Pancreas (tissue), 10 donors: ENCODE measurements at regions not wholly inside any gene's neighbourhood (a gene's known extent, or its start where the extent isn't known, plus 50 kb on each side); places are given as distances from the start of the nearest gene placed in this dataset.

Experiments
- ATAC-seq, 4 donors: fragments of 200-7000 bp; cut with Tn5 transposase; one replicate each; pipeline versions ENCODE4 v1.8.0 to v1.9.1; 2020; ENCODE audit warnings: mild to moderate bottlenecking in 4 of 4, moderate library complexity in 4 of 4
- DNase-seq, 6 donors: peaks; one replicate each; pipeline ENCODE4 v3.0.0-alpha.2; 2020
- FAIRE-seq: peaks from 2 replicates; lab custom pipeline; 2012; peaks lifted over from hg19 to GRCh38; lab: Jason Lieb, UNC
- H3K27ac ChIP-seq, 4 donors: fragments of 200-600 bp; sonication (generic); 1 replicate in 3 of 4; 2 replicates in 1 of 4; pipeline versions ENCODE4 v1.5.0 to v1.8.0; 2020
- H3K27me3 ChIP-seq, 4 donors: fragments of 200-600 bp; one replicate each; pipeline ENCODE4 v1.8.0; 2021
- H3K36me3 ChIP-seq, 3 donors: fragments of 200-600 bp; sonication (generic) in 1 of 3; one replicate each; pipeline versions ENCODE4 v1.5.0 to v1.8.0; 2020 to 2021
- H3K4me1 ChIP-seq, 3 donors: fragments of 200-600 bp; one replicate each; pipeline ENCODE4 v1.8.0; 2021
- H3K4me3 ChIP-seq, 4 donors: fragments of 200-600 bp; sonication (generic) in 2 of 4; one replicate each; pipeline versions ENCODE4 v1.5.0 to v1.8.0; 2020 to 2021
- H3K9me3 ChIP-seq, 4 donors: fragments of 200-600 bp; one replicate each; pipeline ENCODE4 v1.8.0; 2021
- CTCF ChIP-seq, 4 donors: fragments of 200-600 bp; sonication (generic) in 3 of 4; IDR thresholded peaks; one replicate each; pipeline versions ENCODE4 v1.5.0 to v1.8.0; 2021; ENCODE audit warnings: antibody characterized with exemption in 4 of 4
- WGBS, 2 donors: extraction: QIAGEN DNeasy Blood & Tissue Kit; methylation state at CpG; one replicate each; pipeline ENCODE4 v1.1.7; 2013; 5-methylcytosine and 5-hydroxymethylcytosine counted together
- intact Hi-C, 3 donors: fragments of 100-400 bp; cut with DNase I; formaldehyde crosslinking; loops; one replicate each; pipeline versions ENCODE4 v1.11.1 to v1.14.2; 2022
- donor health status: healthy with polysubstance abuse.
- donor health status: DM: no; HTN: no; CAD: no; lungs with moderate emphysema.
- donor health status: DM: no; HTN: no; CAD: no.
- donor health status: control.
- donor health status: control.
- donor health status: Bipolar disorder and iron deficiency.
- donor health status: DM: yes; HTN: yes; CAD: no.
- donor health status: DM: no; HTN: no; CAD: no.
- donor health status: DM: no; HTN: no; CAD: no.
- donor health status: DM: yes; HTN: yes; CAD: no.

GRCh38 chr4:33446953-33447352 is 2726.8 kb downstream of the PCDH7 start:
- Histone ChIP-seq H3K27me3 (no peaks in the 10 kb centered on the region), H3K4me1 (no peaks in the 10 kb centered on the region), H3K36me3 (no peaks in the 10 kb centered on the region), H3K9me3 (no peaks in the 10 kb centered on the region), H3K27ac (no peak overlapping the region), H3K4me3 (no peak overlapping the region)
- whole genome bisulfite sequencing, 2 donors: 46 to 55% methylated on average over 2 of the region's 2 CpGs
- DNase-seq (no peak), FAIRE-seq (no peak), ATAC-seq (no peak)
- no peak for TF ChIP-seq CTCF (IDR thresholded peaks at IDR 0.05)
- intact Hi-C loops: no loop called here

- DNase-seq (no peak), FAIRE-seq (no peak), ATAC-seq (no peak)
- H3K27ac ChIP-seq: no peak overlapping the region
- H3K9me3 ChIP-seq: no peaks in the 10 kb centered on the region
- no peaks in the 10 kb centered on the region for H3K36me3 ChIP-seq
- WGBS, 2 donors: 60 to 63% methylated on average over 3 of the region's 3 CpGs
- no peaks in the 10 kb centered on the region for H3K27me3 ChIP-seq
- no peaks in the 10 kb centered on the region for H3K4me1 ChIP-seq
- intact Hi-C loops: no loop called here
- no peak overlapping the region for H3K4me3 ChIP-seq
- no peak for TF ChIP-seq CTCF (IDR thresholded peaks at IDR 0.05)
Measured at GRCh38 chr4:33448948-33449347, 2728.8 kb downstream of the PCDH7 start.

DNA sequence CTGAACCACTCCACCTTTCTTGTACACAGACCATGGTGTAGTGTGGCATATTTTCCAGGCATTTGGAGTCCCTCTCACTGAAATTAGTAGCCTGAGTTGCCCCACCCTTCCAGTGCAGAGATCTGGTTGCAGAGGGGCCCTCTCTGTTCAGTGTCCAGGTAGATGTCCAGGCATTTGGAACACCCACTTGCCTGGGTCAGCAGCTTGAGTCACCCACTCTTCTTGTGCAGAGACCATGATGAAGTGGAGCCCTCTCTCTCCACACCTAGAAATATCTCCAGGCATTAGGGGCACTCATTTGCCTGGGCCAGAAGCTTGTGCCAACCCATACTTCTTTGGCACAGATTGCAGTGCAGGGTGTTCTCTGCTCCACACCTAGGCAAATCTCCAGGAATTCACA is 2733.3 kb downstream of the PCDH7 start:
- Histone ChIP-seq H3K9me3 (no peaks in the 10 kb centered on the region), H3K27ac (no peak overlapping the region), H3K4me3 (no peak overlapping the region), H3K36me3 (no peaks in the 10 kb centered on the region), H3K27me3 (no peaks in the 10 kb centered on the region), H3K4me1 (no peaks in the 10 kb centered on the region)
- no peak for ATAC-seq
- intact Hi-C loops: no loop called here
- TF ChIP-seq CTCF (IDR thresholded peaks at IDR 0.05): no peak
- FAIRE-seq: no peak
- DNase-seq: no peak

DNA sequence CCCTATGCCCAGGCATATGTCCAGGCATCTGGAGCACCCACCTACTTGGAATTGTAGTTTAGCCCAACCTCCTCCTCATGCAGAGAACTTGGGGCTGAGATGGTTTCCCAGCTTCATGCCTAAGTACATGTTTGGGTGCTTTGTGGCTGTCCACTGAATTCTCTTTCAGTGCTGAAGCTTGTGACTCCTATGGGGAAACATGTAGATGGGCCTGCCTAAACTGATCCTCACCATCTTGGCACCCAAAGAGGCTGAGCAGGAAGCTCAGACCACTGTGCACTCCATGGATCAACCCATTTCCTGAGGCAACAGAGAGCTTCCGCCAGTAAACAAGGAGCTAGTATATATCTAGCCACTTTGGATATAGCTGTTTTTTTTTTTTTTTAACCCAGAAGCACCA is 2733.7 kb downstream of the PCDH7 start:
- WGBS, 2 donors: 66 to 68% methylated on average over 1 of the region's 1 CpG
- no peak for TF ChIP-seq CTCF (IDR thresholded peaks at IDR 0.05)
- H3K36me3 ChIP-seq: no peaks in the 10 kb centered on the region
- H3K4me1 ChIP-seq: no peaks in the 10 kb centered on the region
- H3K9me3 ChIP-seq: no peaks in the 10 kb centered on the region
- no peaks in the 10 kb centered on the region for H3K27me3 ChIP-seq
- no peak overlapping the region for H3K27ac ChIP-seq
- FAIRE-seq (no peak), ATAC-seq (no peak), DNase-seq (no peak)
- intact Hi-C loops: no loop called here
- H3K4me3 ChIP-seq: no peak overlapping the region

GRCh38 chr4:33465565-33465964 is 2745.4 kb downstream of the PCDH7 start:
- Histone ChIP-seq H3K9me3 (no peaks in the 10 kb centered on the region), H3K27me3 (no peaks in the 10 kb centered on the region), H3K36me3 (no peaks in the 10 kb centered on the region), H3K27ac (no peak overlapping the region), H3K4me3 (no peak overlapping the region), H3K4me1 (no peaks in the 10 kb centered on the region)
- ATAC-seq: no peak
- intact Hi-C loops: no loop called here
- TF ChIP-seq CTCF (IDR thresholded peaks at IDR 0.05): no peak
- no peak for DNase-seq
- no peak for FAIRE-seq
